GM12872 (cell line): ENCODE measurements at regions not wholly inside any gene's neighbourhood (a gene's known extent, or its start where the extent isn't known, plus 50 kb on each side); places are given as distances from the start of the nearest gene placed in this dataset.

Experiments
- TF ChIP-seq, protein P1 (sequence below): IDR thresholded peaks from 3 replicates; pipeline ENCODE4 v1.5.1; 2011; ENCODE audit warnings: low read depth, mild to moderate bottlenecking, low read length, moderate library complexity; ENCODE audit not compliant: insufficient read depth

DNA sequence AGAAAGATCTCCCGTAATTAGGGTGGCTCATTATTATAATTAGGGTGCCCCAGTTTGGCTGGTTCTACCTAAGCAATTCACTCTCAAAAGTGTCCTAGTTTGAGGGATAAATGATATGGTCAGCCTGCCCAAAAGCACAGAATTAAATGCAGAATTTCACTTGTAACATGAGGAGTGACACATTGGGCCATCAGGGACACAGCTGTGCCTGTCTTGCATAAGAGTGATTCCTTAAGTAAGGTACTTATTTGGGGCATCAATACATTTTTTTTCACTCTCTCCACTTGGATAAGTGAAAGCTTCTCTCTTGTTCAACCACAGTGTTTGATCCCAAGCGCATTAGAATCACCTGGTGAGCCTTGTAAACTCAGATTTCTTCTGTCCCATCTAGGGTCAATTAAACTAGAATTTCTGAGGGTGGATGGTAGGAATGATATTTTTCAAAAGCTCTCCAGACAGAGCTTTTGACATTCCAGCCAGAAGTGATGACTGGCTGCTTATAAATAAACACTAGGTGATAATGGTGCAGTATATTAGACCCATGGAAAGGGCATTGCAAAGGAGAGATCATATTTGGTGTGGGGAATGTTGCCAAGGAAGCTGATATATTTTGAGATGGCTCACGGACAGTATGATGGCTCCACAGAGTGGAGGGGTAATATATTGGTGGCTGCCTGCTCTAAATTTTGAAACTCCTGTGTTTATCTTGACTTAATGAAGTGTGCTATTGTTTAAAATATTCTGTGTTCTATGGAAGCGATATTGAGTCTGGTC is 458.1 kb upstream of the RASGRP1 start:
- TF ChIP-seq, protein P1, sequence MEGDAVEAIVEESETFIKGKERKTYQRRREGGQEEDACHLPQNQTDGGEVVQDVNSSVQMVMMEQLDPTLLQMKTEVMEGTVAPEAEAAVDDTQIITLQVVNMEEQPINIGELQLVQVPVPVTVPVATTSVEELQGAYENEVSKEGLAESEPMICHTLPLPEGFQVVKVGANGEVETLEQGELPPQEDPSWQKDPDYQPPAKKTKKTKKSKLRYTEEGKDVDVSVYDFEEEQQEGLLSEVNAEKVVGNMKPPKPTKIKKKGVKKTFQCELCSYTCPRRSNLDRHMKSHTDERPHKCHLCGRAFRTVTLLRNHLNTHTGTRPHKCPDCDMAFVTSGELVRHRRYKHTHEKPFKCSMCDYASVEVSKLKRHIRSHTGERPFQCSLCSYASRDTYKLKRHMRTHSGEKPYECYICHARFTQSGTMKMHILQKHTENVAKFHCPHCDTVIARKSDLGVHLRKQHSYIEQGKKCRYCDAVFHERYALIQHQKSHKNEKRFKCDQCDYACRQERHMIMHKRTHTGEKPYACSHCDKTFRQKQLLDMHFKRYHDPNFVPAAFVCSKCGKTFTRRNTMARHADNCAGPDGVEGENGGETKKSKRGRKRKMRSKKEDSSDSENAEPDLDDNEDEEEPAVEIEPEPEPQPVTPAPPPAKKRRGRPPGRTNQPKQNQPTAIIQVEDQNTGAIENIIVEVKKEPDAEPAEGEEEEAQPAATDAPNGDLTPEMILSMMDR, result no peak

GRCh38 chr15:39025321-39025720 is 460.7 kb upstream of the RASGRP1 start:
- TF ChIP-seq, protein P1, result no peak

- TF ChIP-seq, protein P1, result no peak
Observed at GRCh38 chr15:39025881-39026280, 461.3 kb upstream of the RASGRP1 start.

DNA sequence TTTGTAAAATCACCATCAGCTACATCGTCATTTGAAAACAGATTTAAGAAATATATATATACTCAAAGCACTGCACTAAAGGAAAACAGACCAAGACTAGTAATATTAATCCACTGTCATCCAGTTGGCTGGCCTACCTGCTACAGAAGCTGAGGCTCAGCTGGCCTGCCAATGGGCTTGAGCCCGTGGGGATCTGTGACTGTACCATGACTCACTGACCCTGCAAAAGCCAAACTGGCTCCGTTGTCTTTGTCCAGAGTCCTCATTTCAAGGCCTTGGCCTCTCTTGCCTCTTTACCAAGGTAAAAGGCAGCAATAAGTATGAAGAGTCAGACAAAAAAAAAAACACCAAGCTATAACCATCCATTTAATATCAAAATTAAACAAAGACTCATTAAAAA is 463.5 kb upstream of the RASGRP1 start:
- TF ChIP-seq, protein P1, result no peak

DNA sequence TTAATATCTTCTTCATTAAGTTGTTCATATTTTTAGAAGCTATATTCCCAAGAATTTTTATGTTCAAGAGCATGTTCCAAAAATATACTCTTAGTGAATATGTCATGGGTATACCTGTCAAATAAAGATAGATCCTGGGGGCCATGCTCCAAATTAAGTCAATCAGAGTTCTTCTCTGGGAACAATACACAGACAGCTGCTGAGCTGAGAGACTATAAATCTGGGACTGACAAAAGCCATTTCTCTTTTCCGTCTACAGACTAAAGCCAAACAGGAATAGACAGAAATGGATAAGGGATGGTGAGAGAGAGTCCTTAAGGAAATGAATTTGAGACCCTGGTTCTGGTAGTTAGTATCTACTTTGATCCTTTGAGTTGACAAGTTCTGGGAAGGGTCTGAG is 465.1 kb upstream of the RASGRP1 start:
- TF ChIP-seq, protein P1, result no peak

DNA sequence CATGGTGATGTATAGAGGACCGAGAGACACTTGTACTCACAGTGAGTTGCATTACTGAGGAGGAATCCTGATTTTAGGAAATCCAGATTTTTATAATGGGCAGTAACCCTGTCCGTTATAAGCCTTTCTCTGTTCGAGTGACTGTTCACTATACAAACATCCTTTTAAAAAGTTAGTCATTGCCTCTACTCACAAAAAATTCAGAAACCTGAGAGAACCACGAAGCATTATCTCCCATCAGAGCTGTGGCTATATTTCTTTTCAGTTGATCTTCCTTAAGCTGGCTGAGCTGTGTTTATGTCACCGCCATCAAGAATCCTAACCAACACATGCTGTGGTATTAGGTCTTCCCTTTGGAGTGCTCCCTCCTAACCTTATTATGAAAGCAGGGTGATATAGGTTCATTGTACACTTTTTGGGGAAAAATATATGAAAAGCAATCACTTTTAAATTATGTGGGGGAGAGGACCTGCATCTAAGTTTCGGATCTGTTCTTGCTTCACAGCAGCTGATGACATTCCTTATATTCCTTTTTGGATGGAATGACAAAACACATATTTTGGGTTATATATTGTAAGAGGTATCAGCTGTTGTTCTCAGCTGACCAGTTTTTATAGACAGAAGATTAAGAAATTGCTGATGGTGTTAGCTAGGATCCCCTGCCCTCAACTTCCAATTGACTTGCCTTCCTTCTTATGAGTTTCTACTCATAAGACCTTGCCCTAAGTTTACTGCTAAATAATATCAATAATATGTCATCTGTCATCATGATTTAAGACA is 465.9 kb upstream of the RASGRP1 start:
- TF ChIP-seq, protein P1, result no peak

DNA sequence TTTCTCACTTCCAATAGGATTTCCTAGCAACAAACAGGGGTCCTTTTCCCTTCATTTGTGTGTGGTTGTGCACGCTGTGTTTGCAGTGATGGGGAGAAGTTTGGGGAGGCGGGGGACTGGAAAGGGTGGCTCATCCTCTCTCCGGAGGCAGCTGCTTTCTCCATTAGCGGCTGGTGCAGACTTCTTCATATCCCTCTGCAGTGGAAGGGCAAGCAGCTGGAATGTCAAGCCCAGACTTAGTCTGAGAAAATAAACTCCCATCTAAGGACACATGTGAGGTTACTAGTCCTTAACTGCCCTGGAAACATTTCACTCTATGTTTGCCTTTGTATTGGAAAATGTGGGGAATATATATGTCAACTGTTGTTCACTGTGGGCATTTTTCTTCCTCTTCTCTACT is 467.0 kb upstream of the RASGRP1 start:
- TF ChIP-seq, protein P1, result no peak
